ENCODE measurements at regions not wholly inside any gene's neighbourhood (a gene's known extent, or its start where the extent isn't known, plus 50 kb on each side); places are given as distances from the start of the nearest gene placed in this dataset.

DNA sequence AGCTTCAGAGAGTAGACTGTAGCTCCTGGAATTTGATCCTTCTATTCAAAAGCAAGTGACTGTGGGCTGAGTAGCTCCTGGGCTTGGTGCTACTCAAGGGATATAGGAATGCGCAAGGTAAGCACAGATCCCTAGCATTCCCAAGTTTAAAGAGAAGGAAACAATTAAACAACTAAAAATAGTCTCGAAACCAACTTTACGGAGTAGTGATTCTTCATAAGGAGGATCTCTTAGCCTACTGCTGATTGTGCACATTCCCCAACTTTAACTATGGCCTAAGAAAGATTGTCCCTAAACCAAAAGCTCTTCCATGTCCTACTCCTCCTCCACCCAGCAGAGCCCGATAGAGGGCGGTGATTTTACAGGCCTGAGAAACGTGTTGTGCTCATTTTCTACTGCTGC lies 226.5 kb upstream of the CAMK1G start:
- FAIRE-seq: no peak

DNA sequence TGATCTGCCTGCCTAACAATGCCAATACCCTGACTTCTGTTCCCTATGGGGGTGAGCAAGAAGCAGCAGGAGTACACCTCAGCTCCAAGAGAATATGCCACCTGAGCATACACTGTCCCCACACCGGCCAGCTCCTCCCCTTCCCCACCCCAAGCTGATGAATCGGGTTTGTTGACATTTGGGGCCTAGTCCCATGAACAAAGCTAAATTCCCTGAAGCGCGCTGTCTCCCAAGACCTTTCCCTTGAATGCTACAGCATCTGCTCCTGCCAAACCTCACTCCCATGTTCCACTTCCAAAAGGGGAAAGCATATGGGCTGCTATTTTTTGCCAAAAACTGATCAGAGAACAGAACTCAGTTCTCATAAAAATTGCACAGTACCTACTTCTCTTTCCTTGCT lies 220.4 kb upstream of the CAMK1G start:
- no peak for FAIRE-seq

DNA sequence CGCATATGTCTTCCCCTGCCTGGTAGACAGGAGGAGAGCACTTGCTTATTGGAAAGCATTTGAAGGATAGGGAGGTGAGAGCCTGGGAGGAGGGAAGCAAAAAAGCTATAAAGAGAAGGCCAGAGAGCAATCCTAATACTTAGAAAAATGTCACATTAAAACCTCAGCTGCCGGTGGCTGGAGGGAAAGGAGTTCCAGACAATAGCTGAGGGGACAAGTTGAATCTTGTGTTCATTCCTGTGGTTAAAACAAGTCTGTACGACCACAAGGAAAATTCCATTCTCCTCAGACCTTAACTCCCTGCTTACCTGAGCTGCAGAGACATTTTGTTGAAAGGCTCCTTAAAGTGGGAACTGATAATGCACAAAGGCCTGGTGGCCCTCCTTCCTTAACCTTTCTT lies 218.8 kb upstream of the CAMK1G start:
- no peak for FAIRE-seq

DNA sequence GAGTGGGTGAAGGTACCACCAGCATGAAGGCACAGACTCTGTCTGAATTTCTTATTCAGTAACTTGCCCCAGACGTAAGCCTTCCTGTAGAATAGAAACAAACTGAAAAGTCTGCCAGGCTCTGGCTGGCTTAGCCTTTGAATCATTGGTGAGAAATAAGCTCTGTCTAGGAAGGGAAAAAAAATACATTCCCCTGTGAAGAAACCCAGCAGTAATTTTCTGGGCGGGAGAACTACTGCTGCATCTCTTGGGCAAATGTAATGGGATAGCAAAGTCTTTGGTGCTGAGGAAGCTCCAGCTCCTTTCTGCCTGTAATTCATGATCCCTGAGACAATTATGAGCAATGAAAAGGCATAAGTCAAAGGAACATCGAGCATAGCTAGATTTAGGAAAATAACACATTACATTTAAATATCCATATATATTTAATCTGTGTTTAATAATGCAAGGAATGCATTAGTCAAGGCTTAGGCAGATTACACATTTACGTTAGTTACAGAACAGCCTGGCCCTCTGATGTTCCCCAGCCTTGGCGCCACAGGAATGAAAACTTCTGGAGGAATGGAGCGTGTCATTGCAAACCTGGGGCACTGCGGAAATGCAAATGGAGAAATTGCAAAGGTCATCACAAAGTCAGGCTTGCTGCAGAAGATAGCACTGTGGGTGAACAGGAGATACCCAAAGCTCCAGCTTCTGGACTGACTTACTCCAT lies 216.3 kb upstream of the CAMK1G start:
- FAIRE-seq: no peak

DNA sequence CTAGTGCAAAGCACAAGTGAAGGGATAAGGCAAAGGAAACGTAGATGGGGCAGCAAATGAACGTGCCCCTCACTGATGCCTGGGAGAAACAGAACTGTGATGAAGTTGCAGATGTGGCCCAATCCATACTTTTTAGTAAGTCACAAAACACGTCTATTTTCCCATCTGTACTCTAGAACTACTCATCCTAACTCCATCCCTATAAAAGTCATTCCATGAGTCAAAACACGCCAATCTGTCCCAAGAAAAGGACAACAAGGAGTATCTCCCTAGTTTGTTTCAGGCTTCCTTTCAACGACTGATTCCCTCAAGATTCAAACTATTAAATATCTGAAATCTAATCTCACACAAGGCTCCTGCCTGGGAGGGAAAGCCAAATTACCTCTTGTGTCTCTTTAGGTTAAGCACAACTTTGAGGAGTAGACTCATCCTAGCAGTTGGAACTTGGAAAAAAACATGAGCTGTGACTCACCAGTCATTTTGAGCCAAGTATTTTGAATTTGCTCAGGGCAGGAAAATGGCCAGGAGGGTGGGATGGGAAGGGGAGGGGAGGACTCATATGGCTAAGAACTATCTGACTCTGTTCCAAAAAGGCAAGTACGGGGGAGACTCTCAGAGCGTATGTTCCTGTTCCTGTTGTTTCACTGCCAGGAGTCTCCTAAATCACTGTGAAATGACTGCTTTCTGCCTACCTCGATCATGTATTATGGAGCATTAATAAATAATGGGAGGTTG lies 214.5 kb upstream of the CAMK1G start:
- no peak for FAIRE-seq

DNA sequence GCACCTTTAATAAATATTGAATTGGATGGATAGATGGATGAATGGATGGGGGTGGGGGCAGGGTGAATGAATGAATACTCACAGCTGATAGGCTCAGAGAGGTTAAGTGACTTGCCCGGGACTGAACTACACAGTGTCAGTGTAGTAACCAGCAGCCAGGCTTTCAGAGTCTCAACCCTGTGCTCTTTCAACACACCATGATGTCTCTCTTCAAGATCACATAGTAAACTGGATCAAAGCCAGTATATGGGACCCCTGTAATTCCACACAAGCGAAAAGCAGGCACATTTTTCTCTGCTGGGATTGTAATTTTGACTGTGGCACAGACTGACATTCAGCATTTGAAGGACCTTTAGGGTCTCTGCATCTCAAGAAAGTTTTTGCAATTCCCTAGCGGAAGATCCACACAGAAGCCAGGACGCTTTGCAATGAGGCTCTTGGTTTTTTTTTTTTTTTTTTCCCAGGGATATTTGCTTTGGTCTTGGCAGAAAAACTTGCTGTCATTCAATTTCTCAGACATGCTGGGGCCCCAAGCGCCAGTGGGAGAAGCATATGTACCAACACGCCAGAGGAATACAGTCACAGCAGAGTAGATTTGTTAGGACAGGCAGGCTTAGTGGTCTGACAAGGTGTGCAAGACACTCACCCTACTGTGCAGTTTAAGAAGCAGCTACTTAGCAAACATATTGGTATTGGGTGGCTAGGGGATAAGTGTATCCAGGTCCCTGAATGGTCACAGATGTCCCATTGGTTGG lies 213.1 kb upstream of the CAMK1G start:
- no peak for FAIRE-seq

DNA sequence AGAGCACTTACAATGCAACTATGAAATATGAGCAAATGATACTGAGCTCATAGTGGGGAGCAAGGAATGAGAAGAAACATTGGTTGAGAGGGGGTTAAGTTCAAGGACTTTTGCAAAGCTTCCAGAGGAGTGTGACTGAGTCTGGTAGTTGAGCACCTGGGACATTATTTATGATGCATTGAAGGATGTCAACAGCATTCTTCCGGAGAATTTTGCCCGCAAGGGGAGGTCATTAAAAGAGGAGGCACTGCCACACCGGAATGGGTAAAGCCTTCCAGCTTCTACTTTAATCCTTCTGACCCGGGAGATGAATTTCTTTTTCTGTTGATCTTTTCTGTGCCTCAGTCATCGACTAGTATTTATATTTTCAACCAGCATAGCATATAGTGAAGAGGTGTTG lies 208.4 kb upstream of the CAMK1G start:
- FAIRE-seq: no peak

DNA sequence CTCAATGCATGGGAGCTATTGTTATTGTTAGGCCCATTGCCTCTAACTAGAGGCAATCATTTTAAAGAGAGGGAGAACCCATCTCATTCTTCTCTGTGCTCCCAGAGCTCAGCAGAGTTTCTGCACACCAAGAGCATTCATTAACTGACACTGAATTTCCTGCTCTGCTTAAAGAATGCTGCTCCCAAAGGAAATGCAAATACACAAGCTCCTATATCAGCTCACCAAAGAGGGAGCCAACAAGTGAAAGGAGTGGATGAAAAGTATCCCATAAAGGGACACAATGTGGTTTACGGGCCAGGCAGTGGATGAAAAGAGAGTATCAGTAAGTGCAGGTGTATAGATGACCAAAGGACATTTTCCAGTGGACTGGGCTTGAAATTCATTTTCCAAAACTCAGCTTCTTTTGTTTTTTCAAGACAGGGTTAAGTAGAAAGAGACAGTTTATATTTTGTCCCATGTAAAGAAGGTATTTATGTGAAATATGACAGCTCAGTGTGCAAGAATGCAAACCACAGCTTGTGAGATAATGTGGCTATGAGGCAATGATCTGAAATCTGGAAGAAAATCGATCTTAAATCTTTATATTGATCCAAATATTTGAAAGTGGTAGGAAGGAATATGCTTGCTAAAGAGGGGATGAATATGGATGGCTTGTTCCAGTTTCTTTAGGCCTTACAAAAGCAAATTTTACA lies 207.7 kb upstream of the CAMK1G start:
- FAIRE-seq: no peak

DNA sequence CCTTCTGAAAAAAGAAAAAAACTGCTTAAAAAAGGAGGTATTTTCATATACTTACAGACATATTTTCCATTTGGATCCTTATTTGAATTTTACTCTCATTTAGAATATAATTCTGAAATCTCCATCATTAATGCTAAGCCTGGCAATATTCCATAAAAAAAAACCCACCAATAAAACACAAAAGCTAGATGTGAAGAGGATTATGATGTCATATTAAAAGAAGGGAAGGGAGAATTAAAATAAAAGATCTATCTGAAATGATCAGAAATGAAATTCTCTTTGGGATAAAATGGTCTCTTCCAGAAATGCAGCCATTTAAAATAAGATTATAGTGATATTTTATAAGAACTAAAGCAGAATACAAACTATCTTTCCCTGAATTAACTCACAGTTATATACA lies 206.7 kb upstream of the CAMK1G start:
- no peak for FAIRE-seq

DNA sequence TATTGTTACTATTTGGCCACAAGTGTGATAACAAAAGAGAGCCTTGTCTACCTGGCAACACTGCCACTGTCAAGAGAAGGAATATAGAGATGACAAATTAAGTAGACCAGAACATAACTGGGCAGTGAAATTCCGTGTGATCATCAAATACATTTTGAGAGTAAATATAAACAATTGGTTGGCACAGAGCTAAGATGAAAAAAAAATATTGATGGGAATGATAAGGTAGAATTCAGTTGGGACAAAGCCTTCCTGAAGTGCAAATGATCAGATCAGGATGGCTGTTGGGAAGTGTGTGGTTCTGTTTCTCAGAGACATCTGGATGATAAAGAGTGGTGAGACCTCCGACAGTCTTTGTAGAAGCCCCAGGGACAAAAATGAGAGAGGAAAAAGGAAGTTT lies 205.5 kb upstream of the CAMK1G start:
- FAIRE-seq: no peak

DNA sequence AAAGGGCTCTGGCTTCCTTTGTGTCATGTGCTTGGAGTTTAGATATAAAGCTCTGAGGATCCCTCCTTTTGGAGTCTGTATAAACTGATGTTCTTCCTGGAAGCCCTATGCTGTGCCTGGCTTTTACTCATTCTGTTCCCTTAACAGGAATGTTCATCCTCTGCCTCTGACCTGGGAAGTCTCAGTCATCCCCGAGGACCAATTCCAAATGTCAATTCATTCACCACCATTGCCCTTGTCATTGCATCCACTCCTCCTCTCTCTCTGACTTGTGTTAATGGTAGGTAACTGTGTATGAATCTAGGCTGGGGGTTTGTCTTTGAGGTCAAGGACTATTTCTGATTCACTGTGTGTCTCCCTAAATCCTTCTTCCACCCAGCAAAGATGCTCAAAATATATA lies 204.2 kb upstream of the CAMK1G start:
- FAIRE-seq: no peak

DNA sequence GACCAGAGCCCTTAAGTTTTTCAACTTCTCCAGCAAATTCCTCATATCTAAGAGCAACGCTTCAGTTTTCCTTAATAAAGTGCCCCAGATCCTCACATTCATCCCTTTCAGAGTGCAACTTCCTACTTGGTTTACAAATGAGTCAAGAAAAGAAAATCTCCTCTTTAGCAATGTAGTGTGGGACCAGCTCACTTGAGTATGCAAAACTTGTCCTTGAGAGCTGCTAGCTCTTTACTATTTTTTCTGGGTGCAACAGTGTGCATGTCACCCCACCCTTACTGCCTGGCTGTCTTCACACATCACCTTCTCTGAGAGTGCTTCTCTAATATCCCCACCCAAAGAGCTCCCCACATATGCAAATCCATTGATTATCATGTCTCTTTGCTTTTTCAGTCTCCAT lies 203.1 kb upstream of the CAMK1G start:
- no peak for FAIRE-seq

DNA sequence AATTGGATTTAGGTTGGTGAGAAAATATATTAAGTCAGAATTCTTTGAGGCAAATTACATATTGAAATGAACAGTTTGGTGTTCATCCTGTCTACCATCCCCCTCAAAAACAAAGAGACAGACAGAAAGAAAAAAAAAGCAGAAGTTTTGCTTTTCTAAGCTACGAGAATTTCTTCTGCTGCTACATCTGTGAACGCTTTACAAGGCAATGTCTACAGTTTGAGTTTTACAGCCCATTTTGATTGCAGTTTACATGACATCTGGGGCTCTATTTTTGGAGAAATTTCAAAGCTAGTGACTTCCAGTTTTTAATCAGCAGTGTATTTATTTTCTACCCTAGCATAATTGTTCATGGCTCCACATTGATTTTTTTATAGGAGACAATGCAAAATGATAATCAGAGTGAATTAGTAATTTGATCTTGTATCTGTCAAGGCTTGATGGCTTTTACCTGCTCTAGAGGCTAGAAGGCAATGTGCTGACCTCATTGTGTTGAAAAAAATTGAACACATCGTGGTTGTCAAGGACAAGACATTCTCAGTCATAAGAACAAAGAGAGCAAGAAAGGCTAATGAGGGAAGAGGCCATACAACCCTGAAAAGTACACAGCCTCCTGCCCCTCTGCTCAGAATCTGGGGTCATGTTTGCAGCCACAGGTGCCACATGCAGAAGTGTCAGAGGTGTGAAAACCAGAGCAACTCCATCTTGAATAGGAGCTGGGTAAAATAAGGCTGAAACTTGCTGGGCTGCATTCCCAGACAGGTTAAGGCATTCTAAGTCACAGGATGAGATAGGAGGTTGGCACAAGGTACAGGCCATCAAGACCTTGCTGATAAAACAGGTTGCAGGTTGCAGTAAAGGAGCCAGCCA lies 201.0 kb upstream of the CAMK1G start:
- FAIRE-seq: no peak

DNA sequence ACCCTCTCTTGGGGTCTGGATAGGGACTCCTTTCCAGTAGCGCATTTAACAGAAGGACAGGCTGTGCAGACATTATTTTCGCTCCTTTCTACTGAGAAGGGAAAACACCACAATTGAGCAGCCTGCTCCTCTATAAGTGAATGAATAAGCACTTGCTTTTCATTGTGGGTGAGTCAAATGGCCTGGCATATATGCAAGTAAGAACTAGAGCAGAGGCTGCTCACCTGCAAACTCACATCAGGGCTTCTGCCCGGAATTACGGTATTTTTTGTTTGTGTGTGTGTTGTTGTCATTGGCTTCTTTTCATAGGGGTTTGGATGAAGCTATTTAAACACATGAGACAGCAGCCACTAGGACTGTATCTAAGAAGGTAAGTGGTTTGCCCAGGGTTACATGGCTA lies 200.1 kb upstream of the CAMK1G start:
- FAIRE-seq: no peak

DNA sequence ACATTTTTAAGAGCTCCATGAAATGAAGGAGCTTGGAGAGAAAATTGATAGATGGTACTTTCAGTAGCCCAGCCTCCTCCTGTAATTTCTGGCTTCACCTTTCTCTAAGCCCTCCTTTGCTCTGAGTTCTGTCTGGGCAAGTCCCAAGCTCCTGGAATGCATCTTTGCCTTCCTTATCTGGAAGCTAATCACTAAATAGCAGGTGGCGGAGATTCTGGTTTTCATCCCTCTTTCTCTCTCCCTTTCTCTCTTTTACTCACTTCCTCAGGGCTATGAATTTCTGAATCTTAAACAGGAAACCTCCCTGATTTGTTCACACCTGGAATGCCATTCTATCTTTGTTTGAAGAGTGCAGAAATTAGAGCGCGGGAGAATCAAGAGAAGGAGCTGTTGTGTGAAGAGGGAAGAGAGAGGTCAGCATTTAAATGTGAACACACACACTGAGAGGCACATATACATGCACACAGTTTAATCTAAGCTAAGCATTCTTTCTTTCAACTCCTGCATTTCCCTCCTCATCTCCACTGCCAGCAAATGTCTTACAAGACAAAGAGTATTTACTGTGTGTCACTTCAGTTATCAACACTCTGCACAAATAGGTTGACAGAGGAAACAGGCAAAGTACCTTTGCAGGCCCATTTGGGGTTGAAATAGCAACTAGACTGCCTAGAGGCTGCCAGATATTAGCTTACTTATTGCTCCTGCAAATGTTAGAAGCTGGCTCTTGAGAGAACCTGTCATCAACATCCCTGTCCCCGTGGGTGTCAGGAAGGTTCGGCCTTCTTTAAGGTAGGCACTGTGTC lies 199.4 kb upstream of the CAMK1G start:
- no peak for FAIRE-seq

DNA sequence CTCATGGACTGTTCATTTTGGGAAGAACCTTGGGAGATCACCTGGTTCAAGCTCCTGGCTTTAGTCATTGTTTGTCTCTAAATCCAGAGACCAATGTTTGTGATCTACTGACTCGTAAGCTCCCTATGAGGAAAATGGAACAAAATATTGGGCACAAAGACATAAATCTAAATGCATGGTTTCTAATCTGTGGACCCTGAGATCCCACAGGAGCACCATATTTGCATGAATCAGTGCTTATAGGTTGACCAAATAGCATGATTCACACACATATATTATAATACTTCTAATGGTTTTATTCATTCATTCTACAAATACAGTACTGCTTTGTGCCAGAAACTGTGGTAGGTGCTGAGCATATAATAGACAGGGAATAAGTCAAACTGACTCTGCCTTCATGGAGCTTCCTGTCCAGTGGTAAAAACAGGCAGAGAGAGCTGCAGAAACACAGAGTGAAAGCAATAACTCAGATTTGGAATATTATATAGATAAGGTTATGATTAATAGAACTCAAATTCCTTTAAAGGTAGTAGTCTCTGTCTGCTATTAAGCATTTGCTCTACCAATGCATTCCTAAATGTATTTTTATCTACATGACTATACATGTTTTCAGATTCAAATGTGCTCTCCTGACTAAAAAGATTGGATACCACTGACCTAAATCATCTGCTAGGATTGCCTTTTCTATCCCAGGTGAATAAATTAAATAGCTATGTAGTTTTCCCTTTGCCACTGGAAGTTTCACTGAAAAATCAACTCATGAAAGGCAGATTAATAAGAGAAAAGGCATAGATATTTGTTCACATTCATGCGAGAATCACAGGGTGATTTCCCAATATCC lies 198.6 kb upstream of the CAMK1G start:
- no peak for FAIRE-seq

DNA sequence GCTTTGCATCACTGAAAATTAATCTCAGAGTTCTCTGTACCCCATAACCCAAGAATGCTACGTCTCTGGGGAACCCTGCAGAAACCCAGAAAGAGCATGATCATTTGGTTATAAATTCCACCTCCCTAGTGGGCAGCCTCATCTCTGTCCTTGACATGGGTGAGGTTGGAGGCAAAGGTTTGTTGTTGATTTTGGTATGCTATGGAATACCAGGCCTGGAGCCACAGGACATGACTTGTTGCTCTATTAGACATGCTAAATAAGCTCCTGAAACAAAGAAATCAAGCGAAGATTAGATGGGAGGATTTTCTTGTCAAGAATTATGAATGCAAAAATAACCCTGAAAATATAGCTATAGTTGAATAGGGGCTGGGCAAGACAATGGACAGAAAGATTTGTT lies 197.4 kb upstream of the CAMK1G start:
- no peak for FAIRE-seq

DNA sequence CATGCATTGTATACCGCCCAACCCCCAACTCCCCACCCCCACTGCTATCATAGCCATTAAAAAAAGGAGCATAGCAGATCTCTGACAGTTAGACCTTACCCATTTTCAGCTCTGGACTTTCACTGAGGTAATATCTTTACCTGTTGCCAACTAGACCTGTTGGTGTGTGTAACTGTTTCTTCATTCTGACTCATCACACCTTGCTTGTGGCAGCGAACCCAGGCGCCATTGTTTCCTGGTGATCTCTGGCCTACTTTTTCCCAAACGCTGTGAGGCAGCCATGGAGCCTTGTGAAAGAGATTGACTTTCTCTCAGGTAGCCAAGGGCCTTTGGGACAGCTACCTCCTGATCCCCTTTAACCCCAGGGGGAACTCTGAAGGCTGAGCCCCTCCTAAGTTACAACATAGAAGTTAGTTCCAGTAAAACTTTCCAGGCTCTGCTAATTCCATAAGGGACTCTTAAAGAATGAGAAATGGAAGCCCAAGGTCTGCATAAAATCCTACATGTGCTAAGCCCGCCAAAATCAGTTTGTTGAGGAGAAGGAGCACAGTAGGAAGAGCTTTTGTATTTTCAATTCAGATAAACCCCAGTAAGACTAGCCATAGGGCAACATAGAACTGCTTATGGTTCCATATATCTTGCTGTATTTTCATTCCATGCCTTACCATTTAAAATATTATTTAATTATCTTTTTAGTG lies 196.1 kb upstream of the CAMK1G start:
- no peak for FAIRE-seq

DNA sequence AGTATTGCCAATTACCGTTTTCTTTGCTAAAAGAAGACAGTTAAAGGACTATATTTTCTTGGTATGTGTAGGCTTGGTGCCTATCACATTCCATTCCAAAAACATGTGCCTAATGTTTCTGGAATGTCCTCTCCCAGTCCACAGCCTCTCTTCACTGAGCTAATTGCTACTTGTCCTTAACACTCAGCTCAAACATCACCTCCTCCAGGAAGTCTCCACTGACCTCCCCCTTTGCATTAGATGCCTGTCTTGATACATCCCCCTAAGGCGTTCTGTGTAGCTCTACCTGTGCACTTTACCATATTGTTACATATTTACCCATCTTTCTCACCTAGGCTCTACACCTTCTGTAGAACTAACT lies 195.6 kb upstream of the CAMK1G start:
- FAIRE-seq: no peak

DNA sequence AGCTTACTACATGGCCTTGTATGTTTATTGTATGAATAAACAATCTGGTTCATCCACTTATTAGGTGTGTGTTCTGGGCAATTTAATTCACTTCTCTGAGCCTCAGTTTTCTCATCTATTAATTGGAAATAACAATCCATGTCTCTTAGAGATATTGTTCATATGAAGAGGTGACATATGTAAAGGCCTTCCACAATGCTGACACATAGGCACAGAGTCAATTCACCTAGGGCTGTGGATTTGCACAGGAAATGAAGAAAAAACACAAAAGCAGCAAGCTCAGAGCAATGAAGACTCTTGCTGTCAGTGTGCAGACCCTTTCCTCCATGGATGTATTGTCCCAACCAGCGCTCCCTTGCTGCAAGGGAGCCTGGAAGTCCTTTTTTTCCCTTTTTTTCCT lies 195.2 kb upstream of the CAMK1G start:
- no peak for FAIRE-seq
